A549 (cell line): ENCODE measurements at regions not wholly inside any gene's neighbourhood (a gene's known extent, or its start where the extent isn't known, plus 50 kb on each side); places are given as distances from the start of the nearest gene placed in this dataset.
"Not testable (repeated sequence)": the region's sequence is repeated elsewhere in the genome, so short reads cannot be mapped to it uniquely, and the experiment has no call there.

ENCODE experiments used
- ATAC-seq, 2 experiments: fragments of 200-7000 bp in 1 of 2; fragments of >200 bp in 1 of 2; cut with Nextera tagmentation in 1 of 2; cut with Tn5 transposase in 1 of 2; 3 replicates each; pipeline versions ENCODE4 v1.8.0 to v1.9.1; 2018 to 2020; ENCODE audit warnings: mild to moderate bottlenecking in 1 of 2, moderate library complexity in 1 of 2
- CTCF ChIA-PET: fragments of 300-600 bp; sonication (Branson Sonifier 250); formaldehyde crosslinking; extraction: SDS; loops from one replicate; lab custom pipeline; 2021; ENCODE audit warnings: antibody characterized with exemption, inconsistent platforms; lab: Yijun Ruan, JAX
- POLR2A ChIA-PET: fragments of 350-600 bp; formaldehyde crosslinking; extraction: SDS; loops from one replicate; lab custom pipeline; 2021; ENCODE audit warnings: antibody characterized with exemption, inconsistent platforms; lab: Yijun Ruan, JAX
- DNase-seq, 2 experiments: peaks; one replicate each; pipeline versions ENCODE4 v3.0.0 to v3.0.0-alpha.2; 2011 to 2016; ENCODE audit warnings: low read depth in 1 of 2, low spot score in 1 of 2
- FAIRE-seq: peaks from 2 replicates; lab custom pipeline; 2011; peaks lifted over from hg19 to GRCh38; lab: Jason Lieb, UNC
- H3K27ac ChIP-seq, 2 experiments: fragments of >200 bp; sonication (Bioruptor Twin); formaldehyde crosslinking; 3 replicates each; pipeline ENCODE4 v1.5.1; 2016 to 2017
- H3K4me1 ChIP-seq: fragments of >200 bp; sonication (Bioruptor Twin); formaldehyde crosslinking; 3 replicates; pipeline ENCODE4 v1.6.1; 2016
- H3K4me2 ChIP-seq: fragments of >200 bp; sonication (Bioruptor Twin); formaldehyde crosslinking; 3 replicates; pipeline ENCODE4 v1.6.1; 2016
- H3K4me3 ChIP-seq: fragments of >200 bp; sonication (Bioruptor Twin); formaldehyde crosslinking; 3 replicates; pipeline ENCODE4 v1.5.1; 2016
- H3K9me3 ChIP-seq: fragments of >200 bp; sonication (Bioruptor Twin); formaldehyde crosslinking; 3 replicates; pipeline ENCODE4 v1.6.1; 2016
- ATOH8 ChIP-seq: fragments of 250-450 bp; sonication (Bioruptor Pico); IDR thresholded peaks from 2 replicates; pipeline ENCODE4 v1.5.0; 2020; ENCODE audit warnings: low read depth, mild to moderate bottlenecking, moderate library complexity
- BCL3 ChIP-seq: fragments of >200 bp; sonication (Bioruptor Twin); formaldehyde crosslinking; IDR thresholded peaks from 3 replicates; pipeline ENCODE4 v1.6.1; 2016
- CBX2 ChIP-seq: fragments of 200-600 bp; sonication (generic); IDR thresholded peaks from 2 replicates; pipeline ENCODE4 v1.6.1; 2016; ENCODE audit warnings: low read depth, mild to moderate bottlenecking, borderline replicate concordance
- CBX8 ChIP-seq: fragments of 200-600 bp; sonication (generic); IDR thresholded peaks from 2 replicates; pipeline ENCODE4 v1.6.1; 2016
- CHD4 ChIP-seq: fragments of 200-600 bp; sonication (generic); IDR thresholded peaks from 2 replicates; pipeline ENCODE4 v1.6.1; 2016; ENCODE audit warnings: antibody characterized with exemption, mild to moderate bottlenecking, borderline replicate concordance
- EHMT2 ChIP-seq: fragments of 200-600 bp; sonication (generic); IDR thresholded peaks from 2 replicates; pipeline ENCODE4 v1.6.1; 2016; ENCODE audit warnings: antibody characterized with exemption, low read depth, mild to moderate bottlenecking, moderate library complexity
- ELK1 ChIP-seq: fragments of 150-350 bp; IDR thresholded peaks from 2 replicates; pipeline ENCODE4 v1.6.1; 2014; ENCODE audit warnings: low read depth, mild to moderate bottlenecking, low read length
- HES2 ChIP-seq: fragments of >200 bp; sonication (Bioruptor Twin); formaldehyde crosslinking; IDR thresholded peaks from 2 replicates; pipeline ENCODE4 v1.6.1; 2016
- HOXA7 ChIP-seq: fragments of 250-450 bp; sonication (Bioruptor Pico); IDR thresholded peaks from 2 replicates; pipeline ENCODE4 v1.5.0; 2020; ENCODE audit warnings: mild to moderate bottlenecking, moderate library complexity
- HOXB13 ChIP-seq: fragments of 250-450 bp; sonication (Bioruptor Pico); IDR thresholded peaks from 2 replicates; pipeline ENCODE4 v1.5.0; 2020; ENCODE audit warnings: low read depth, mild to moderate bottlenecking, moderate library complexity
- KDM1A ChIP-seq: fragments of 200-600 bp; sonication (generic); IDR thresholded peaks from 2 replicates; pipeline ENCODE4 v1.6.1; 2016; ENCODE audit warnings: low read depth, mild to moderate bottlenecking
- MAFK ChIP-seq: fragments of 450-650 bp; IDR thresholded peaks from 2 replicates; pipeline ENCODE4 v1.6.1; 2014; ENCODE audit not compliant: partially characterized antibody
- MAX ChIP-seq: IDR thresholded peaks from 2 replicates; pipeline ENCODE4 v1.6.1; 2012
- MAZ ChIP-seq: fragments of 150-350 bp; IDR thresholded peaks from 2 replicates; pipeline ENCODE4 v1.6.1; 2014; ENCODE audit warnings: antibody characterized with exemption, low read depth, low read length, borderline replicate concordance
- MYC ChIP-seq: IDR thresholded peaks from 2 replicates; pipeline ENCODE4 v1.6.1; 2012; ENCODE audit warnings: mild to moderate bottlenecking, inconsistent platforms, low read length, improper control_type of control experiment, borderline replicate concordance
- NPAS2 ChIP-seq: fragments of 250-450 bp; sonication (Bioruptor Pico); IDR thresholded peaks from 2 replicates; pipeline ENCODE4 v1.8.0; 2022; ENCODE audit warnings: mild to moderate bottlenecking, moderate library complexity, borderline replicate concordance
- NR3C1 ChIP-seq: fragments of >200 bp; sonication (Bioruptor Twin); formaldehyde crosslinking; IDR thresholded peaks from 3 replicates; pipeline ENCODE4 v1.6.1; 2017
- PBX3 ChIP-seq: IDR thresholded peaks from 2 replicates; pipeline ENCODE4 v1.6.1; 2012
- POLR2AphosphoS2 ChIP-seq: conservative IDR thresholded peaks from 2 replicates; pipeline ENCODE4 v1.6.1; 2012; ENCODE audit warnings: low read length, improper control_type of control experiment, inconsistent platforms
- RAD21 ChIP-seq, 2 experiments: fragments of >200 bp in 1 of 2; sonication (Bioruptor Twin) in 1 of 2; formaldehyde crosslinking in 1 of 2; IDR thresholded peaks in 1 of 2; conservative IDR thresholded peaks in 1 of 2; 2 replicates in 1 of 2; 3 replicates in 1 of 2; pipeline ENCODE4 v1.6.1; 2012 to 2018; ENCODE audit warnings: inconsistent platforms in 1 of 2
- RCOR1 ChIP-seq: fragments of 150-350 bp; IDR thresholded peaks from 2 replicates; pipeline ENCODE4 v1.6.1; 2014; ENCODE audit warnings: antibody characterized with exemption, low read length, low read depth
- RFX5 ChIP-seq: fragments of 450-650 bp; IDR thresholded peaks from 2 replicates; pipeline ENCODE4 v1.7.1; 2014; ENCODE audit warnings: antibody characterized with exemption, mild to moderate bottlenecking, moderate library complexity
- TFCP2L1 ChIP-seq: fragments of 250-450 bp; sonication (Bioruptor Pico); IDR thresholded peaks from 2 replicates; pipeline ENCODE4 v1.5.0; 2021; ENCODE audit warnings: mild to moderate bottlenecking
- USF2 ChIP-seq: fragments of 450-650 bp; IDR thresholded peaks from 2 replicates; pipeline ENCODE4 v1.6.1; 2014; ENCODE audit warnings: antibody characterized with exemption
- ZNF302 ChIP-seq: fragments of 250-450 bp; sonication (Bioruptor Pico); IDR thresholded peaks from 2 replicates; pipeline ENCODE4 v1.9.0; 2021; ENCODE audit warnings: inconsistent platforms, mild to moderate bottlenecking, moderate library complexity
- ZSCAN20 ChIP-seq: fragments of 250-450 bp; sonication (Bioruptor Pico); IDR thresholded peaks from 2 replicates; pipeline ENCODE4 v1.8.0; 2022; ENCODE audit warnings: mild to moderate bottlenecking, moderate library complexity
- WGBS: methylation state at CpG from one replicate; pipeline ENCODE4 v1.1.6; 2017; ENCODE audit errors: missing lambda C conversion rate; 5-methylcytosine and 5-hydroxymethylcytosine counted together

GRCh38 chr10:63692220-63692896, 171.2 kb downstream of the REEP3 start:
- no peaks in the 10 kb centered on the region for H3K9me3 ChIP-seq
- H3K4me3 ChIP-seq, result no peak overlapping the region
- TF ChIP-seq ELK1 (no peak), CBX2 (no peak), MYC (no peak), MAFK (no peak), ATOH8 (CRISPR knock-in tag) (no peak), BCL3 (no peak), HES2 (no peak), NPAS2 (CRISPR knock-in tag) (no peak), CBX8 (no peak), PBX3 (no peak), RAD21 (conservative IDR thresholded peaks at IDR 0.05 in 1 of 2, IDR thresholded peaks at IDR 0.05 in 1 of 2) (no peak), TFCP2L1 (CRISPR knock-in tag) (no peak)
- H3K4me1 ChIP-seq, result no peaks in the 10 kb centered on the region
- ATAC-seq, result no peak
- ChIA-PET POLR2A (no interaction called here), CTCF (interaction anchor here (0.7 kb wide), 1 partner anchor 874 kb away, joined by 3 read pairs; no protein-coding TSS in a partner anchor)
- WGBS, result 74% methylated on average over 2 of the region's 2 CpGs
- no peak overlapping the region for H3K4me2 ChIP-seq
- DNase-seq, result no peak
- no peak overlapping the region for H3K27ac ChIP-seq
- FAIRE-seq, result no peak

- DNase-seq, CTCF ChIA-PET, H3K4me1 ChIP-seq, FAIRE-seq, H3K27ac ChIP-seq, ATAC-seq, H3K4me2 ChIP-seq, H3K4me3 ChIP-seq, H3K9me3 ChIP-seq, POLR2A ChIA-PET: not testable (repeated sequence)
- WGBS, result 61% methylated on average over 1 of the region's 1 CpG
These were observed 171.8 kb downstream of the REEP3 start for GRCh38 chr10:63693021-63693420.

GRCh38 chr10:63696205-63696604, 175.0 kb downstream of the REEP3 start:
- Histone ChIP-seq H3K27ac (no peak overlapping the region), H3K4me2 (no peak overlapping the region), H3K4me3 (no peak overlapping the region), H3K4me1 (peaks cover 21% of the 10 kb centered on the region), H3K9me3 (no peaks in the 10 kb centered on the region)
- no peak for TF ChIP-seq CBX8
- no peak for TF ChIP-seq POLR2AphosphoS2
- no peak for TF ChIP-seq ZSCAN20
- TF ChIP-seq NR3C1, result no peak
- no peak for TF ChIP-seq MAZ
- no peak for TF ChIP-seq KDM1A
- TF ChIP-seq RCOR1, result no peak
- no peak for TF ChIP-seq BCL3
- no peak for TF ChIP-seq MAX
- no peak for TF ChIP-seq HOXA7 (CRISPR knock-in tag)
- TF ChIP-seq CHD4, result no peak
- no peak for TF ChIP-seq RFX5
- no peak for TF ChIP-seq EHMT2
- no peak for TF ChIP-seq ZNF302 (CRISPR knock-in tag)
- no peak for TF ChIP-seq USF2
- TF ChIP-seq HOXB13 (CRISPR knock-in tag), result no peak
- no peak for TF ChIP-seq MAFK
- 68% methylated on average over 3 of the region's 3 CpGs for WGBS
- no peak for ATAC-seq
- CTCF ChIA-PET, result interaction anchor here (1.2 kb wide), 1 partner anchor 67 kb away, joined by 3 read pairs; no protein-coding TSS in a partner anchor
- no peak for DNase-seq
- no peak for FAIRE-seq
- POLR2A ChIA-PET, result no interaction called here
